ENCODE measurements at regions not wholly inside any gene's neighbourhood (a gene's known extent, or its start where the extent isn't known, plus 50 kb on each side); places are given as distances from the start of the nearest gene placed in this dataset.

GRCh38 chr5:120759587-120759986 is 295.5 kb downstream of the PRR16 start:
- Histone ChIP-seq H3K4me1 (ENCODE audit: control insufficient read depth in 2 of 2, insufficient read depth in 2 of 2, low read length in 2 of 2) (no peaks in the 10 kb centered on the region), H3K27me3 (replicated peaks in 1 of 4; ENCODE audit: control extremely low read depth in 1 of 4, control insufficient read depth in 3 of 4, insufficient read depth in 4 of 4, low read length in 3 of 4) (no peaks in the 10 kb centered on the region), H3K27ac (ENCODE audit: low read length in 2 of 2) (no peak overlapping the region), H3K36me3 (replicated peaks in 1 of 2; ENCODE audit: control extremely low read depth in 1 of 2, control insufficient read depth in 1 of 2, extremely low read depth in 1 of 2, insufficient read depth in 2 of 2, low read length in 1 of 2) (no peaks in the 10 kb centered on the region), H3K79me2 (ENCODE audit: control insufficient read depth, insufficient read depth, low read length) (no peaks in the 10 kb centered on the region), H4K20me1 (ENCODE audit: control insufficient read depth, insufficient read depth, low read length, poor library complexity, severe bottlenecking) (no peaks in the 10 kb centered on the region), H3K4me3 (ENCODE audit: control extremely low read depth in 1 of 5, extremely low read depth in 1 of 5, insufficient read depth in 1 of 5, low read depth in 2 of 5, low read length in 4 of 5) (no peak overlapping the region), H3K9me3 (ENCODE audit: control extremely low read depth in 1 of 3, control insufficient read depth in 2 of 3, insufficient read depth in 1 of 3, low read length in 2 of 3) (peaks cover 0 to 3% (median 0%) of the 10 kb centered on the region in 3 donors), H3K9ac (ENCODE audit: low read length) (no peak overlapping the region), H3K4me2 (replicated peaks; ENCODE audit: low read depth, low read length, poor library complexity, severe bottlenecking) (no peak overlapping the region), H2AFZ (ENCODE audit: insufficient read depth, low read depth, low read length, poor library complexity, severe bottlenecking) (no peak overlapping the region)
- TF ChIP-seq CTCF (IDR thresholded peaks at IDR 0.05) (no peak), EZH2 (IDR thresholded peaks at IDR 0.05; ENCODE audit: borderline replicate concordance, insufficient read depth, low read depth, low read length, poor library complexity, severe bottlenecking) (no peak)
- ChIA-PET POLR2A (no interaction called here), CTCF (no interaction called here)
- intact Hi-C loops (cut with micrococcal nuclease): no loop called here
- DNase-seq (no peak), ATAC-seq (ENCODE audit: low read depth) (no peak)
- Mint-ChIP-seq H3K4me3 (no peak overlapping the region), H3K27me3 (no peaks in the 10 kb centered on the region), H3K4me1 (no peaks in the 10 kb centered on the region), H3K27ac (no peak overlapping the region), H3K9me3 (ENCODE audit: insufficient read depth) (peaks cover 11% of the 10 kb centered on the region)

- Mint-ChIP-seq H3K9me3 (ENCODE audit: insufficient read depth) (peaks cover 5% of the 10 kb centered on the region), H3K4me1 (no peaks in the 10 kb centered on the region), H3K4me3 (no peak overlapping the region), H3K27me3 (no peaks in the 10 kb centered on the region), H3K27ac (no peak overlapping the region)
- H4K20me1 ChIP-seq (ENCODE audit: control insufficient read depth, insufficient read depth, low read length, poor library complexity, severe bottlenecking): no peaks in the 10 kb centered on the region
- no peaks in the 10 kb centered on the region for H3K27me3 ChIP-seq (replicated peaks in 1 of 4; ENCODE audit: control extremely low read depth in 1 of 4, control insufficient read depth in 3 of 4, insufficient read depth in 4 of 4, low read length in 3 of 4)
- WGBS (ENCODE audit: insufficient coverage): no CpG with 5 or more reads among the region's 1 CpG
- H2AFZ ChIP-seq (ENCODE audit: insufficient read depth, low read depth, low read length, poor library complexity, severe bottlenecking): no peak overlapping the region
- TF ChIP-seq EZH2 (IDR thresholded peaks at IDR 0.05; ENCODE audit: borderline replicate concordance, insufficient read depth, low read depth, low read length, poor library complexity, severe bottlenecking): no peak
- no peak for TF ChIP-seq CTCF (IDR thresholded peaks at IDR 0.05)
- ATAC-seq (ENCODE audit: low read depth) (no peak), DNase-seq (no peak)
- peaks cover 0 to 3% (median 0%) of the 10 kb centered on the region in 3 donors for H3K9me3 ChIP-seq (ENCODE audit: control extremely low read depth in 1 of 3, control insufficient read depth in 2 of 3, insufficient read depth in 1 of 3, low read length in 2 of 3)
- H3K4me1 ChIP-seq (ENCODE audit: control insufficient read depth in 2 of 2, insufficient read depth in 2 of 2, low read length in 2 of 2): no peaks in the 10 kb centered on the region
- no peak overlapping the region for H3K9ac ChIP-seq (ENCODE audit: low read length)
- H3K4me3 ChIP-seq (ENCODE audit: control extremely low read depth in 1 of 5, extremely low read depth in 1 of 5, insufficient read depth in 1 of 5, low read depth in 2 of 5, low read length in 4 of 5): no peak overlapping the region
- intact Hi-C loops (cut with micrococcal nuclease): no loop called here
- H3K79me2 ChIP-seq (ENCODE audit: control insufficient read depth, insufficient read depth, low read length): no peaks in the 10 kb centered on the region
- no peaks in the 10 kb centered on the region for H3K36me3 ChIP-seq (replicated peaks in 1 of 2; ENCODE audit: control extremely low read depth in 1 of 2, control insufficient read depth in 1 of 2, extremely low read depth in 1 of 2, insufficient read depth in 2 of 2, low read length in 1 of 2)
- ChIA-PET CTCF (no interaction called here), POLR2A (no interaction called here)
- H3K27ac ChIP-seq (ENCODE audit: low read length in 2 of 2): no peak overlapping the region
- no peak overlapping the region for H3K4me2 ChIP-seq (replicated peaks; ENCODE audit: low read depth, low read length, poor library complexity, severe bottlenecking)
Observed at GRCh38 chr5:120761986-120762385, 297.9 kb downstream of the PRR16 start.

Measured in B cell (primary cell).